ENCODE measurements at regions not wholly inside any gene's neighbourhood (a gene's known extent, or its start where the extent isn't known, plus 50 kb on each side); places are given as distances from the start of the nearest gene placed in this dataset.

DNA sequence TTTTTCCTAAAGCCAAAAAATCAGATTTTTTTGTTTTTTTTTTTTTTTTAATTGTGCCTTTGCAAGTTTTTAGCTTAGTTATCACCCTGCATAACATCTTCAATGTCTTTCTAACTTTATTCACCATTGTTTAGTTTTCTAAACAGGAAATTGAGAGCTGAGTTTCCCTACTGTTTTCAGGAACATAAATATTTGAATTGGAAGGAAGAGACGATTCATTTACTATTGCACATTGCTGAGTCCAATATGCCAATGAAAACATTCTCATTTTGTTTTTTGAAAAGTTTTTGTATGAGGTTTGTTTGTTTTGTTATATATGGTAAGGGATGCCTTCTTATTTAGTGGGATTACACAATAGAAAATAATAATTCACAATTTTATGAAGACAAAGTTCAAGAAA is 148.4 kb downstream of the ANKRD50 start:
- Histone ChIP-seq H3K4me3 (ENCODE audit: low read length in 2 of 2) (no peak overlapping the region), H3K4me1 (ENCODE audit: control insufficient read depth in 1 of 2, insufficient read depth in 2 of 2, low read length in 2 of 2) (no peaks in the 10 kb centered on the region), H3K27ac (ENCODE audit: low read depth in 1 of 2, low read length in 2 of 2) (no peak overlapping the region), H3K9me3 (ENCODE audit: control insufficient read depth, low read length) (no peaks in the 10 kb centered on the region), H3K36me3 (ENCODE audit: control insufficient read depth in 1 of 2, insufficient read depth in 2 of 2, low read length in 1 of 2) (no peaks in the 10 kb centered on the region), H3K27me3 (ENCODE audit: control insufficient read depth in 1 of 2, insufficient read depth in 2 of 2, low read length in 1 of 2) (no peaks in the 10 kb centered on the region)
- no peak for DNase-seq
- intact Hi-C loops (cut with DNase I): no loop called here
- ATAC-seq (ENCODE audit: low FRiP score): no peak
- 0 to 8% methylated on average over 1 of the region's 1 CpG for WGBS, 2 donors

DNA sequence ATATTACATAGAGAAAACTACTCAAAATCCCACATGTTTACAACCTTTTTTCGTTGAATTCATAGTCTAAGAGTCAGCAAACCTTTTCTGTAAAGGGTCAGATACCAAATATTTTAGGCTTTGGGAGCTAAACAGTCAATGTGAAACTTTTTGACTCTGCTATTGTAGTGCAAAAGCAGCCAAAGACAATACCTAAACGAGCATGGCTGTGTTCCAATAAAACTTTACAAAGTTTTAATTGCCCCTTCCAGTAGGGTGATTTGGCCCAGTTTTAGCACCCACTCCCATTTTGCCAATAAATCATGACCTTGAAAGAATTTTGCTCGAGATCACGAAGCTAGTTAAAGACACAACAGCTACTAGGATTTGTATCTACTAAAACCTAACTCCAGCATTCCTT is 147.2 kb downstream of the ANKRD50 start:
- ATAC-seq (ENCODE audit: low FRiP score): no peak
- Histone ChIP-seq H3K27me3 (ENCODE audit: control insufficient read depth in 1 of 2, insufficient read depth in 2 of 2, low read length in 1 of 2) (no peaks in the 10 kb centered on the region), H3K9me3 (ENCODE audit: control insufficient read depth, low read length) (no peaks in the 10 kb centered on the region), H3K36me3 (ENCODE audit: control insufficient read depth in 1 of 2, insufficient read depth in 2 of 2, low read length in 1 of 2) (no peaks in the 10 kb centered on the region), H3K4me3 (ENCODE audit: low read length in 2 of 2) (no peak overlapping the region), H3K27ac (ENCODE audit: low read depth in 1 of 2, low read length in 2 of 2) (no peak overlapping the region), H3K4me1 (ENCODE audit: control insufficient read depth in 1 of 2, insufficient read depth in 2 of 2, low read length in 2 of 2) (no peaks in the 10 kb centered on the region)
- intact Hi-C loops (cut with DNase I): no loop called here
- 22 to 23% methylated on average over 4 of the region's 4 CpGs for WGBS, 2 donors
- no peak for DNase-seq

DNA sequence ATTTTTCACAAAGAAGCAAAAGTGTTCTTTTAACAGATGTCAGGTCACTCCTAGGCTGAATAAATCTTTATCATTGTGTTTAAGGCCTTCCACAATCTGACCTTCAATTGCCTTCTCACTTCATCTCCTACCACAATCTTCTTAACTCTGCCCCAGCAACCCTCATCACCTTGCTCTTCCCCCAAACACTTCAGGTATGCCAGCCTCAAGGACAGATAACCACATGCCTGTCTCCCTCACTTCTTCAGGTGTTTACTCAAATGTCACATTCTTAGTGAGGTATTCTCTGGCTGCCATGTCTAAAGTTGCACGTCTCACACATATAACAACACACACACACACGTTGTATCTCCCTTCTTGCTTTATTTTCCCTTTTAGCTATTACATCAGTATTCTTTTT is 146.5 kb downstream of the ANKRD50 start:
- Histone ChIP-seq H3K27me3 (ENCODE audit: control insufficient read depth in 1 of 2, insufficient read depth in 2 of 2, low read length in 1 of 2) (no peaks in the 10 kb centered on the region), H3K9me3 (ENCODE audit: control insufficient read depth, low read length) (no peaks in the 10 kb centered on the region), H3K27ac (ENCODE audit: low read depth in 1 of 2, low read length in 2 of 2) (no peak overlapping the region), H3K4me3 (ENCODE audit: low read length in 2 of 2) (no peak overlapping the region), H3K4me1 (ENCODE audit: control insufficient read depth in 1 of 2, insufficient read depth in 2 of 2, low read length in 2 of 2) (no peaks in the 10 kb centered on the region), H3K36me3 (ENCODE audit: control insufficient read depth in 1 of 2, insufficient read depth in 2 of 2, low read length in 1 of 2) (no peaks in the 10 kb centered on the region)
- intact Hi-C loops (cut with DNase I): no loop called here
- 96 to 97% methylated on average over 2 of the region's 2 CpGs for WGBS, 2 donors
- DNase-seq (no peak), ATAC-seq (ENCODE audit: low FRiP score) (no peak)

DNA sequence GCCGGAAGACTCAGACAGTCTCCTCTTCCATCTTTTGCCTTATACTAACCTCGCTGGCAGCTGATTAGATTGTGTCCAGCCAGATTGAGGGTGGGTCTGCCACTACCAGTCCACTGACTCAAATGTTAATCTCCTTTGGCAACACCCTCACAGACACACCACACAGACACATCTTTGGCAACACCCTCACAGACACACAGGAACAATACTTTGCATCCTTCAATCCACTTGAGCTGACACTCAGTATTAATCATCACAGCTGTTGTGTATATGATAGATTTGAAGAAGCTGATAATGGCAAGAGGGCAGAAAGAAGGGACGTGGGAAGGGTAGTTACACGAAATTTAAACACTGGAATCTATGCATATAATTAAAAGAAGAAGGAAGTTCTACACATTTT is 139.5 kb downstream of the ANKRD50 start:
- ATAC-seq (ENCODE audit: low FRiP score): no peak
- intact Hi-C loops (cut with DNase I): no loop called here
- 84 to 91% methylated on average over 4 of the region's 4 CpGs for WGBS, 2 donors

DNA sequence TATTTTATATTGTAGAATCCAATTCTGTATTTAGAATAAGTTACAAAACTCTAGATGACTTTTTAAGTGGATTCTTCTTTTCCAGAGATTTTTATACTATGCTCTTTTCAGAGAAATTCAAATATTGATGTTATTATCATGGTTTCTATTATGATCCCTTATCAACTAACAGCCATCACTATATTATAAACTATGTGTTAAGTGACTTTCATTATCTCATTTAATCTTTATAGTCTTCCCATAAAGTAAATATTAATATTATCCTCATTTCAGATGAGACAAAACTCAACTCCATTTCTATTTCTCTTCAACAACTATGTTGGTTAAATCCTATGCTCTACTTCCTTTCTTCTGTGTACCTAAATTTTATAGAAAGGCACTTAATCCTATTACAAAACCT is 132.6 kb downstream of the ANKRD50 start:
- DNase-seq (no peak), ATAC-seq (ENCODE audit: low FRiP score) (no peak)
- Histone ChIP-seq H3K27ac (ENCODE audit: low read depth in 1 of 2, low read length in 2 of 2) (no peak overlapping the region), H3K36me3 (ENCODE audit: control insufficient read depth in 1 of 2, insufficient read depth in 2 of 2, low read length in 1 of 2) (peaks cover 0 to 2% of the 10 kb centered on the region in 2 donors), H3K27me3 (ENCODE audit: control insufficient read depth in 1 of 2, insufficient read depth in 2 of 2, low read length in 1 of 2) (no peaks in the 10 kb centered on the region), H3K9me3 (ENCODE audit: control insufficient read depth, low read length) (peaks cover 2% of the 10 kb centered on the region), H3K4me3 (ENCODE audit: low read length in 2 of 2) (no peak overlapping the region), H3K4me1 (ENCODE audit: control insufficient read depth in 1 of 2, insufficient read depth in 2 of 2, low read length in 2 of 2) (no peaks in the 10 kb centered on the region)
- intact Hi-C loops (cut with DNase I): no loop called here

More for the DNA sequence above, 139.5 kb downstream of the ANKRD50 start:
- Histone ChIP-seq H3K27ac (ENCODE audit: low read depth in 1 of 2, low read length in 2 of 2) (no peak overlapping the region), H3K9me3 (ENCODE audit: control insufficient read depth, low read length) (peaks cover 2% of the 10 kb centered on the region), H3K27me3 (ENCODE audit: control insufficient read depth in 1 of 2, insufficient read depth in 2 of 2, low read length in 1 of 2) (no peaks in the 10 kb centered on the region), H3K36me3 (ENCODE audit: control insufficient read depth in 1 of 2, insufficient read depth in 2 of 2, low read length in 1 of 2) (peaks cover 0 to 2% of the 10 kb centered on the region in 2 donors), H3K4me1 (ENCODE audit: control insufficient read depth in 1 of 2, insufficient read depth in 2 of 2, low read length in 2 of 2) (no peaks in the 10 kb centered on the region), H3K4me3 (ENCODE audit: low read length in 2 of 2) (no peak overlapping the region)
- no peak for DNase-seq

DNA sequence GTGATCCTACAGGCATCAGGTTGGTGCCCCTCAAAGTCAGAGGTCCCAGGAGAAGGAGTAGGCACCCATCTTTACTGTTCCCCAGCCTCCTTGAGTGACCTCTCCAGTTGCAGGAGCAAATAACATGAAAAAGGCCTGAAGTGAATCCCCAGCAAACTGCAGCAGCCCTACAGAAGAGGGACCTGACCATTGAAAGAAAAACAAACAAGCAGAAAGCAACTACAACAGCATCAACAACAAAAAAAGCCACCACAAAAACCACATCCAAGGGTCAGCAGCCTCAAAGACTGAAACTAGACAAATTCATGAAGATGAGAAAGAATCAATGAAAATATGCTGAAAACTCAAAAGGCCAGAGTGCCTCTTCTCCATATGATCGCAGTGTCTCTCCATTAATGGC is 128.7 kb downstream of the ANKRD50 start:
- Histone ChIP-seq H3K4me1 (ENCODE audit: control insufficient read depth in 1 of 2, insufficient read depth in 2 of 2, low read length in 2 of 2) (no peaks in the 10 kb centered on the region), H3K27ac (ENCODE audit: low read depth in 1 of 2, low read length in 2 of 2) (no peak overlapping the region), H3K4me3 (ENCODE audit: low read length in 2 of 2) (no peak overlapping the region), H3K9me3 (ENCODE audit: control insufficient read depth, low read length) (no peaks in the 10 kb centered on the region), H3K36me3 (ENCODE audit: control insufficient read depth in 1 of 2, insufficient read depth in 2 of 2, low read length in 1 of 2) (no peaks in the 10 kb centered on the region), H3K27me3 (ENCODE audit: control insufficient read depth in 1 of 2, insufficient read depth in 2 of 2, low read length in 1 of 2) (no peaks in the 10 kb centered on the region)
- WGBS, 2 donors: 100% methylated on average over 1 of the region's 1 CpG
- no peak for ATAC-seq (ENCODE audit: low FRiP score)
- intact Hi-C loops (cut with DNase I): no loop called here
- no peak for DNase-seq

DNA sequence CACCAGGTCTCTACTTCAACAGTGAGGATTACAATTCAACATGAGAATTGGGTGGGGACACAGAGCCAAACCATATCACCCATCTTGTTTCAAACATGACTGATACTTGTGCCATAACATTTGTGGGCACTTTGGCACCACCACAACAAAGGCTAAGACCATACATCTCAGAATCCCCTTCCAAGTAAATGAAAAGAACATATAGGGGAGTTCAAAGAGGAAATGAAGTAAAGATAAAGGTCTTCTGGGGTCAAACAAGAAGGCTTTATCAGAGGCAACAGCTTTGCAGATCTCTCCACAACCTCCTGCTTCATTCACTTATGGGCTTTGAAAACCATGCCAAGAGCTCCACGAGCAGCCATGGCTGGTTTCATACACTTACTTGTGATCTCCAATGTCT is 122.7 kb downstream of the ANKRD50 start:
- intact Hi-C loops (cut with DNase I): no loop called here
- Histone ChIP-seq H3K27ac (ENCODE audit: low read depth in 1 of 2, low read length in 2 of 2) (no peak overlapping the region), H3K36me3 (ENCODE audit: control insufficient read depth in 1 of 2, insufficient read depth in 2 of 2, low read length in 1 of 2) (peaks cover 0 to 2% of the 10 kb centered on the region in 2 donors), H3K27me3 (ENCODE audit: control insufficient read depth in 1 of 2, insufficient read depth in 2 of 2, low read length in 1 of 2) (no peaks in the 10 kb centered on the region), H3K9me3 (ENCODE audit: control insufficient read depth, low read length) (no peaks in the 10 kb centered on the region), H3K4me3 (ENCODE audit: low read length in 2 of 2) (no peak overlapping the region), H3K4me1 (ENCODE audit: control insufficient read depth in 1 of 2, insufficient read depth in 2 of 2, low read length in 2 of 2) (no peaks in the 10 kb centered on the region)
- 86 to 91% methylated on average over 1 of the region's 1 CpG for WGBS, 2 donors
- ATAC-seq (ENCODE audit: low FRiP score) (no peak), DNase-seq (no peak)

DNA sequence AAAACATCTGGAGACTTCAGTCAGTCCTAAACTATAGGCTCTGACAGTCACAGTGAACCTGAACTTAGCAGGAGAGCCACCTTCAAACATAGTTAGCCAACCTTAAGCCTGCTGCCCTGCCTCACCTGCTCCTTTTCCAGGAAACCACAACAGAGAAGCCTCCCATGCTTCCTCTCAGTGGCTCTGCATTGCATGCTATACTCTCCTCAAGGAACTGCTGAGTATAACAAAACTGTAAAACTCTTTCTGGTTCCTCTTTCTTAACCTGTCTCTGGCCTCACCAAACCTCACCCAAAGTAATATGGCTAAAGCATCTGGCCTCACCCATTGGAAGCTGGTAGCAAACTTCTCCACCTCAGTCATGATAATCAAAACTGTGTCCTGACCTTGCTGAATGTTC is 122.1 kb downstream of the ANKRD50 start:
- DNase-seq: no peak
- ATAC-seq (ENCODE audit: low FRiP score): no peak
- intact Hi-C loops (cut with DNase I): no loop called here

DNA sequence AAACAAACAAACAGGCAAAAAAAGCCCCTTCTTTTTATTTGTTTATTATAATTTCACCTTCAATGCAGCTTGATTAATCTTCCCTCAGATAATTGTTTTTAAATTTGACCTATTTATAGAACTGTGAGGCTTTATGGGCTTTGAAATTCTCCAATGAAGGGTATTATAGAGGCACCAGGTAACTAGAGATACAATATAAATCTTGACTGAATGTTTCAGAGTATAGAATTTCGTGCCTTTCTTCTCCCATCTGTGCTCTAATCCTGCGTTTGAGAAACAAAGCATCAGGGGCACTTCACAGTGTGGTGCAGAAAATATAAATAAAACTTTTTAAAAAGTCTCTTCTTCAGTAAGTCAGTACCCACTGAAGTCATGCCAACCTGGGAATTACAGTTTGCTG is 120.9 kb downstream of the ANKRD50 start:
- Histone ChIP-seq H3K27me3 (ENCODE audit: control insufficient read depth in 1 of 2, insufficient read depth in 2 of 2, low read length in 1 of 2) (no peaks in the 10 kb centered on the region), H3K9me3 (ENCODE audit: control insufficient read depth, low read length) (no peaks in the 10 kb centered on the region), H3K4me3 (ENCODE audit: low read length in 2 of 2) (no peak overlapping the region), H3K4me1 (ENCODE audit: control insufficient read depth in 1 of 2, insufficient read depth in 2 of 2, low read length in 2 of 2) (no peaks in the 10 kb centered on the region), H3K27ac (ENCODE audit: low read depth in 1 of 2, low read length in 2 of 2) (no peak overlapping the region), H3K36me3 (ENCODE audit: control insufficient read depth in 1 of 2, insufficient read depth in 2 of 2, low read length in 1 of 2) (peaks cover 0 to 2% of the 10 kb centered on the region in 2 donors)
- 81 to 87% methylated on average over 2 of the region's 2 CpGs for WGBS, 2 donors
- ATAC-seq (ENCODE audit: low FRiP score): no peak
- no peak for DNase-seq
- intact Hi-C loops (cut with DNase I): no loop called here

More for the DNA sequence above, 122.1 kb downstream of the ANKRD50 start:
- Histone ChIP-seq H3K36me3 (ENCODE audit: control insufficient read depth in 1 of 2, insufficient read depth in 2 of 2, low read length in 1 of 2) (peaks cover 0 to 2% of the 10 kb centered on the region in 2 donors), H3K4me3 (ENCODE audit: low read length in 2 of 2) (no peak overlapping the region), H3K4me1 (ENCODE audit: control insufficient read depth in 1 of 2, insufficient read depth in 2 of 2, low read length in 2 of 2) (no peaks in the 10 kb centered on the region), H3K9me3 (ENCODE audit: control insufficient read depth, low read length) (no peaks in the 10 kb centered on the region), H3K27ac (ENCODE audit: low read depth in 1 of 2, low read length in 2 of 2) (no peak overlapping the region), H3K27me3 (ENCODE audit: control insufficient read depth in 1 of 2, insufficient read depth in 2 of 2, low read length in 1 of 2) (no peaks in the 10 kb centered on the region)

All from aorta (tissue), 5 donors.